SU-DHL-6 (cell line): ENCODE measurements at regions not wholly inside any gene's neighbourhood (a gene's known extent, or its start where the extent isn't known, plus 50 kb on each side); places are given as distances from the start of the nearest gene placed in this dataset.

Experiments used
- H2AFZ ChIP-seq: fragments of 200-600 bp; sonication (generic); 2 replicates; pipeline ENCODE4 v1.6.1; 2014; ENCODE audit warnings: low read depth, mild to moderate bottlenecking, moderate library complexity, mixed read lengths, antibody characterized with exemption, low read length; ENCODE audit not compliant: severe bottlenecking
- H3F3A ChIP-seq: fragments of 200-600 bp; shearing (Covaris generic); 2 replicates; pipeline ENCODE4 v1.6.0; 2016; ENCODE audit warnings: antibody characterized with exemption, mild to moderate bottlenecking; ENCODE audit not compliant: insufficient read depth
- H3K27ac ChIP-seq: fragments of 200-600 bp; sonication (generic); 2 replicates; pipeline ENCODE4 v1.5.1; 2016; ENCODE audit warnings: low read depth, mild to moderate bottlenecking, low read length, moderate library complexity, mixed read lengths
- H3K27me3 ChIP-seq: fragments of 200-600 bp; sonication (generic), shearing (Covaris generic); 2 replicates; pipeline ENCODE4 v1.6.0; 2014; ENCODE audit warnings: mild to moderate bottlenecking, low read length
- H3K36me3 ChIP-seq: fragments of 200-600 bp; sonication (generic); 2 replicates; pipeline ENCODE4 v1.6.1; 2014; ENCODE audit warnings: mild to moderate bottlenecking, low read length, mixed read lengths
- H3K4me2 ChIP-seq: fragments of 300-600, 200-600 bp; shearing (Covaris generic), sonication (generic); 2 replicates; pipeline ENCODE4 v1.6.0; 2014; ENCODE audit warnings: low read length, low read depth, mild to moderate bottlenecking; ENCODE audit not compliant: poor library complexity, severe bottlenecking
- H3K4me3 ChIP-seq: fragments of 200-600 bp; sonication (generic); 2 replicates; pipeline ENCODE4 v1.5.1; 2014; ENCODE audit warnings: antibody characterized with exemption, low read length, mild to moderate bottlenecking, mixed read lengths; ENCODE audit not compliant: insufficient read depth, poor library complexity, severe bottlenecking
- H3K79me2 ChIP-seq: fragments of 200-600 bp; sonication (generic); 2 replicates; pipeline ENCODE4 v1.6.1; 2014; ENCODE audit warnings: mild to moderate bottlenecking, low read length, moderate library complexity; ENCODE audit not compliant: insufficient read depth
- H3K9ac ChIP-seq: fragments of 200-600 bp; sonication (generic); 2 replicates; pipeline ENCODE4 v1.7.0; 2014; ENCODE audit warnings: mild to moderate bottlenecking, low read length
- H3K9me2 ChIP-seq: fragments of 200-600 bp; sonication (generic); replicated peaks from 2 replicates; pipeline ENCODE4 v1.6.1; 2014; ENCODE audit warnings: low read length; ENCODE audit not compliant: insufficient read depth
- H3K9me3 ChIP-seq: fragments of 200-600 bp; sonication (generic); 2 replicates; pipeline ENCODE4 v1.6.1; 2014; ENCODE audit warnings: low read length, mixed read lengths; ENCODE audit not compliant: insufficient read depth
- H4K20me1 ChIP-seq: fragments of 200-600 bp; sonication (generic); 2 replicates; pipeline ENCODE4 v1.6.1; 2014; ENCODE audit warnings: low read depth, mild to moderate bottlenecking, antibody characterized with exemption, low read length, moderate library complexity, mixed read lengths
- CTCF ChIP-seq: fragments of 200-600 bp; sonication (generic); IDR thresholded peaks from one replicate; pipeline ENCODE4 v1.5.1; 2017; ENCODE audit warnings: antibody characterized with exemption, mild to moderate bottlenecking, low read length, moderate library complexity; ENCODE audit not compliant: insufficient read depth, poor library complexity, severe bottlenecking
- EZH2phosphoT487 ChIP-seq: fragments of 200-600 bp; sonication (generic), shearing (Covaris generic); conservative IDR thresholded peaks from 2 replicates; pipeline ENCODE4 v1.6.1; 2018; ENCODE audit warnings: mild to moderate bottlenecking, antibody characterized with exemption, low read length, moderate library complexity, mixed read lengths

GRCh38 chr16:26583803-26584202 is 482.9 kb upstream of the C16orf82 start:
- Histone ChIP-seq H3K4me2 (no peak overlapping the region), H3K9me2 (no peaks in the 10 kb centered on the region), H3F3A (no peaks in the 10 kb centered on the region), H3K9me3 (no peaks in the 10 kb centered on the region), H3K9ac (no peak overlapping the region), H4K20me1 (no peaks in the 10 kb centered on the region), H3K79me2 (no peaks in the 10 kb centered on the region), H3K36me3 (no peaks in the 10 kb centered on the region), H3K4me3 (no peak overlapping the region), H2AFZ (no peak overlapping the region), H3K27me3 (no peaks in the 10 kb centered on the region), H3K27ac (no peak overlapping the region)
- TF ChIP-seq EZH2phosphoT487 (no peak), CTCF (no peak)

GRCh38 chr16:26593700-26594099 is 473.0 kb upstream of the C16orf82 start:
- Histone ChIP-seq H3K27ac (no peak overlapping the region), H3K4me3 (no peak overlapping the region), H3K27me3 (no peaks in the 10 kb centered on the region), H3K9me2 (no peaks in the 10 kb centered on the region; the same call in 1 of the 2 replicates), H4K20me1 (no peaks in the 10 kb centered on the region), H3K36me3 (no peaks in the 10 kb centered on the region), H3K9ac (no peak overlapping the region), H3K4me2 (no peak overlapping the region), H2AFZ (no peak overlapping the region), H3K79me2 (no peaks in the 10 kb centered on the region), H3F3A (no peaks in the 10 kb centered on the region), H3K9me3 (no peaks in the 10 kb centered on the region)
- no peak for TF ChIP-seq EZH2phosphoT487
- no peak for TF ChIP-seq CTCF

GRCh38 chr16:26594666-26595065 is 472.1 kb upstream of the C16orf82 start:
- no peak overlapping the region for H3K27ac ChIP-seq
- no peaks in the 10 kb centered on the region for H3K9me3 ChIP-seq
- H3K27me3 ChIP-seq: no peaks in the 10 kb centered on the region
- no peak overlapping the region for H3K9ac ChIP-seq
- H3K9me2 ChIP-seq: no peaks in the 10 kb centered on the region; the same call in 1 of the 2 replicates
- no peaks in the 10 kb centered on the region for H3F3A ChIP-seq
- H2AFZ ChIP-seq: no peak overlapping the region
- no peaks in the 10 kb centered on the region for H4K20me1 ChIP-seq
- no peaks in the 10 kb centered on the region for H3K79me2 ChIP-seq
- H3K4me3 ChIP-seq: no peak overlapping the region
- TF ChIP-seq EZH2phosphoT487 (no peak), CTCF (no peak)
- H3K4me2 ChIP-seq: no peak overlapping the region
- H3K36me3 ChIP-seq: no peaks in the 10 kb centered on the region
